H1 (cell line): ENCODE measurements at regions not wholly inside any gene's neighbourhood (a gene's known extent, or its start where the extent isn't known, plus 50 kb on each side); places are given as distances from the start of the nearest gene placed in this dataset.

Experiments used
- CTCF ChIA-PET: fragments of 300-600 bp; sonication (Branson Sonifier 250); formaldehyde crosslinking; loops from one replicate; lab custom pipeline; 2021; ENCODE audit not compliant: partially characterized antibody; lab: Charles Lee
- POLR2A ChIA-PET: fragments of 300-600 bp; sonication (Branson Sonifier 250); formaldehyde crosslinking; loops from one replicate; lab custom pipeline; 2021; ENCODE audit warnings: inconsistent platforms; ENCODE audit not compliant: partially characterized antibody; lab: Charles Lee
- DNase-seq, 2 experiments: peaks; one replicate each; pipeline versions ENCODE4 v3.0.0 to v3.0.0-alpha.2; 2010 to 2022; ENCODE audit warnings: low spot score in 2 of 2, low read depth in 1 of 2, mixed read lengths in 1 of 2
- FAIRE-seq: peaks from 2 replicates; lab custom pipeline; 2011; peaks lifted over from hg19 to GRCh38; lab: Jason Lieb, UNC
- H2AFZ ChIP-seq: 2 replicates; pipeline ENCODE4 v1.8.1; 2012; ENCODE audit warnings: low read length, inconsistent platforms
- H2AK5ac ChIP-seq: 2 replicates; pipeline ENCODE4 v1.6.1; 2013; ENCODE audit warnings: low read depth, low read length
- H2BK120ac ChIP-seq: replicated peaks from 2 replicates; pipeline ENCODE3; 2013; ENCODE audit warnings: low read depth, low read length, inconsistent platforms
- H2BK12ac ChIP-seq: 2 replicates; pipeline ENCODE4 v1.6.1; 2013; ENCODE audit warnings: low read depth, low read length
- H2BK15ac ChIP-seq: 2 replicates; pipeline ENCODE4 v1.6.1; 2013; ENCODE audit warnings: low read length
- H2BK20ac ChIP-seq: 2 replicates; pipeline ENCODE4 v1.6.1; 2013; ENCODE audit warnings: low read length
- H2BK5ac ChIP-seq: 2 replicates; pipeline ENCODE4 v1.6.1; 2013; ENCODE audit warnings: low read depth, low read length
- H3K14ac ChIP-seq: 2 replicates; pipeline ENCODE4 v1.6.1; 2013; ENCODE audit warnings: inconsistent platforms; ENCODE audit not compliant: insufficient read length
- H3K18ac ChIP-seq: 2 replicates; pipeline ENCODE4 v1.6.1; 2013; ENCODE audit warnings: low read length; ENCODE audit errors: extremely low read depth
- H3K23ac ChIP-seq: 2 replicates; pipeline ENCODE4 v1.6.1; 2013; ENCODE audit warnings: inconsistent platforms; ENCODE audit not compliant: insufficient read length
- H3K23me2 ChIP-seq: 2 replicates; pipeline ENCODE4 v1.6.1; 2013; ENCODE audit warnings: low read depth, low read length
- H3K27ac ChIP-seq: 2 replicates; pipeline ENCODE4 v1.6.1; 2011; ENCODE audit warnings: low read depth, low read length, inconsistent platforms
- H3K27me3 ChIP-seq, 4 experiments: replicated peaks in 1 of 4; 1 replicate in 1 of 4; 2 replicates in 3 of 4; pipeline versions ENCODE4 v1.6.1 to v1.8.1; 2011 to 2013; ENCODE audit warnings: low read length in 3 of 4, mild to moderate bottlenecking in 3 of 4, inconsistent platforms in 2 of 4, mixed read lengths in 2 of 4, moderate library complexity in 1 of 4; ENCODE audit not compliant: control insufficient read depth in 3 of 4, insufficient read depth in 3 of 4; ENCODE audit errors: extremely low read depth in 1 of 4
- H3K36me3 ChIP-seq, 4 experiments: 2 replicates each; pipeline versions ENCODE4 v1.6.1 to v1.8.1; 2011 to 2013; ENCODE audit warnings: mild to moderate bottlenecking in 4 of 4, low read length in 3 of 4, moderate library complexity in 2 of 4, control low read depth in 1 of 4, inconsistent platforms in 1 of 4; ENCODE audit not compliant: insufficient read depth in 4 of 4, control insufficient read depth in 2 of 4
- H3K4ac ChIP-seq: replicated peaks from 2 replicates; pipeline ENCODE3; 2013; ENCODE audit warnings: low read length, low read depth, mixed read lengths, inconsistent platforms; ENCODE audit not compliant: insufficient read length
- H3K4me1 ChIP-seq, 4 experiments: replicated peaks in 1 of 4; 1 replicate in 1 of 4; 2 replicates in 3 of 4; pipeline versions ENCODE4 v1.6.1 to v1.8.1; 2011 to 2013; ENCODE audit warnings: low read length in 3 of 4, inconsistent platforms in 2 of 4, mixed read lengths in 1 of 4; ENCODE audit not compliant: insufficient read depth in 4 of 4, control insufficient read depth in 3 of 4
- H3K4me2 ChIP-seq, 2 experiments: 2 replicates each; pipeline versions ENCODE4 v1.6.1 to v1.8.1; 2011 to 2013; ENCODE audit warnings: low read depth in 2 of 2, low read length in 2 of 2, control low read depth in 1 of 2, inconsistent platforms in 1 of 2, mild to moderate bottlenecking in 1 of 2; ENCODE audit not compliant: insufficient read depth in 1 of 2
- H3K4me3 ChIP-seq, 4 experiments: fragments of 200-600, 300-600 bp in 1 of 4; sonication (generic), shearing (Covaris generic), sonication (Bioruptor Twin) in 1 of 4; 2 replicates each; pipeline versions ENCODE4 v1.5.1 to v1.8.1; 2011 to 2016; ENCODE audit warnings: low read length in 4 of 4, low read depth in 3 of 4, control low read depth in 2 of 4, inconsistent platforms in 2 of 4, mild to moderate bottlenecking in 2 of 4, mixed read lengths in 1 of 4, moderate library complexity in 1 of 4; ENCODE audit not compliant: insufficient read depth in 2 of 4; ENCODE audit errors: extremely low read depth in 1 of 4
- H3K56ac ChIP-seq: replicated peaks from 2 replicates; pipeline ENCODE3; 2013; ENCODE audit warnings: low read depth, mild to moderate bottlenecking, mixed read lengths, low read length, inconsistent platforms; ENCODE audit not compliant: insufficient read length
- H3K79me1 ChIP-seq: 2 replicates; pipeline ENCODE4 v1.6.1; 2013; ENCODE audit warnings: low read depth, low read length, control low read depth
- H3K79me2 ChIP-seq, 2 experiments: 2 replicates each; pipeline versions ENCODE4 v1.6.1 to v1.8.1; 2012 to 2013; ENCODE audit warnings: low read length in 2 of 2, mild to moderate bottlenecking in 2 of 2, inconsistent platforms in 1 of 2; ENCODE audit not compliant: insufficient read depth in 2 of 2, control insufficient read depth in 1 of 2
- H3K9ac ChIP-seq, 4 experiments: replicated peaks in 1 of 4; 1 replicate in 1 of 4; 2 replicates in 3 of 4; pipeline versions ENCODE4 v1.6.1 to v1.8.1; 2011 to 2013; ENCODE audit warnings: low read depth in 3 of 4, low read length in 3 of 4, control low read depth in 2 of 4, mild to moderate bottlenecking in 2 of 4, moderate library complexity in 2 of 4, inconsistent platforms in 1 of 4; ENCODE audit errors: extremely low read depth in 1 of 4
- H3K9me3 ChIP-seq, 2 experiments: 2 replicates each; pipeline versions ENCODE4 v1.6.1 to v1.8.1; 2012 to 2013; ENCODE audit warnings: mild to moderate bottlenecking in 2 of 2, moderate library complexity in 2 of 2, control low read depth in 1 of 2, inconsistent platforms in 1 of 2, low read depth in 1 of 2, low read length in 1 of 2, mixed read lengths in 1 of 2; ENCODE audit not compliant: insufficient read depth in 2 of 2
- H4K20me1 ChIP-seq, 2 experiments: replicated peaks in 1 of 2; 2 replicates each; pipeline versions ENCODE3 to v1.8.1; 2011 to 2013; ENCODE audit warnings: inconsistent platforms in 2 of 2, low read length in 2 of 2, mild to moderate bottlenecking in 1 of 2; ENCODE audit not compliant: insufficient read depth in 2 of 2, control insufficient read depth in 1 of 2
- H4K5ac ChIP-seq: 2 replicates; pipeline ENCODE4 v1.6.1; 2013; ENCODE audit warnings: low read length, low read depth, mixed read lengths, inconsistent platforms; ENCODE audit not compliant: insufficient read length
- H4K8ac ChIP-seq: 2 replicates; pipeline ENCODE4 v1.8.0; 2013; ENCODE audit warnings: mild to moderate bottlenecking, moderate library complexity, low read length, inconsistent platforms; ENCODE audit not compliant: insufficient read depth; ENCODE audit errors: extremely low read depth
- H4K91ac ChIP-seq: replicated peaks from 2 replicates; pipeline ENCODE3; 2013; ENCODE audit warnings: low read length, mixed read lengths, inconsistent platforms; ENCODE audit not compliant: insufficient read length
- BACH1 ChIP-seq: IDR thresholded peaks from 2 replicates; pipeline ENCODE4 v1.6.1; 2012; ENCODE audit warnings: low read length, improper control_type of control experiment
- MAFK ChIP-seq: IDR thresholded peaks from 2 replicates; pipeline ENCODE4 v1.6.1; 2012; ENCODE audit warnings: low read depth, mild to moderate bottlenecking, improper control_type of control experiment, low read length
- RFX5 ChIP-seq: IDR thresholded peaks from 2 replicates; pipeline ENCODE4 v1.6.1; 2011; ENCODE audit warnings: low read depth, low read length, improper control_type of control experiment, borderline replicate concordance
- SAP30 ChIP-seq: fragments of 300-600 bp; sonication (generic); IDR thresholded peaks from 2 replicates; pipeline ENCODE4 v1.7.1; 2012; ENCODE audit warnings: low read length, moderate library complexity, mild to moderate bottlenecking, inconsistent platforms; ENCODE audit not compliant: insufficient read depth, insufficient replicate concordance
- SP2 ChIP-seq: IDR thresholded peaks from 2 replicates; pipeline ENCODE4 v1.6.1; 2012; ENCODE audit warnings: mild to moderate bottlenecking, low read length, inconsistent platforms
- TBP ChIP-seq: IDR thresholded peaks from 2 replicates; pipeline ENCODE4 v1.6.1; 2011; ENCODE audit warnings: low read depth, low read length, improper control_type of control experiment
- TEAD4 ChIP-seq: IDR thresholded peaks from 2 replicates; pipeline ENCODE4 v1.6.1; 2012; ENCODE audit warnings: low read depth, low read length, inconsistent platforms, mixed read lengths
- WGBS, 2 experiments: shearing (Covaris generic) in 1 of 2; methylation state at CpG; one replicate each; pipeline versions ENCODE4 v1.1.6 to v1.1.7; 2013 to 2015; ENCODE audit warnings: low lambda C conversion rate in 2 of 2, mixed read lengths in 2 of 2, inconsistent platforms in 1 of 2, low coverage in 1 of 2, missing lambda C conversion rate in 1 of 2; ENCODE audit not compliant: insufficient replicate concordance in 2 of 2, insufficient coverage in 1 of 2, insufficient read length in 1 of 2; ENCODE audit errors: extremely low coverage in 1 of 2, missing lambda C conversion rate in 1 of 2; 5-methylcytosine and 5-hydroxymethylcytosine counted together
- TF ChIP-seq, protein P1 (sequence below): IDR thresholded peaks from 2 replicates; pipeline ENCODE4 v1.6.1; 2011; ENCODE audit warnings: low read length, improper control_type of control experiment

DNA sequence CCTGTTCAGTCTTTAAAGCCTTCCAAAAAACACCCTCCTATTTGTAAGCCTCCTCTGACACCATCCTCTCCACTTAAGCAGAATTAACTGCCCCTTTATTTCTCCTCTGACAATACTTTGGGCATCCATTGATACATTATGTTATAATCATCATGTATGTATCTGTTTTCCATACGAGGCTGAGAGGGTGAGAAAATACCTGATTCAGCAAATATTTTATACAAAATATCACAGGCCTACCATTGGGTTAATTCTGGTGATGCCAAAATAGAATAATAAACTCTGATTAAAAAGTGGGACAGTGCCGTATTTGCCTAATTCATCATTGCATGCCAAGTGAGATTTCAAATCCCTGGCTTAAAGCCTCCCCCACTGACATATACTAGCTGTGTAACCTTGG is 118.2 kb upstream of the ADAMTS9 start:
- H2BK120ac ChIP-seq = no peak overlapping the region
- 92% methylated on average over 2 of the region's 2 CpGs; no CpG with 5 or more reads in 1 of the 2 experiments for WGBS, 2 experiments
- ChIA-PET CTCF (interaction anchor here (1.0 kb wide), 1 partner anchor 218 kb away, joined by 3 read pairs; no protein-coding TSS in a partner anchor), POLR2A (no interaction called here)
- no peak overlapping the region for H3K4ac ChIP-seq
- no peak overlapping the region for H2BK12ac ChIP-seq
- no peak overlapping the region for H3K9ac ChIP-seq
- no peak for DNase-seq
- no peaks in the 10 kb centered on the region for H3K9me3 ChIP-seq
- no peak overlapping the region for H2BK5ac ChIP-seq
- H3K36me3 ChIP-seq = no peaks in the 10 kb centered on the region; a peak in 1 of 8 replicates
- no peak overlapping the region for H3K4me3 ChIP-seq
- H4K5ac ChIP-seq = no peak overlapping the region
- H2BK15ac ChIP-seq = no peak overlapping the region
- no peak overlapping the region for H3K4me2 ChIP-seq
- H4K20me1 ChIP-seq = no peaks in the 10 kb centered on the region
- no peak overlapping the region for H2BK20ac ChIP-seq
- no peak overlapping the region for H4K91ac ChIP-seq
- H3K18ac ChIP-seq = no peak overlapping the region
- H2AFZ ChIP-seq = no peak overlapping the region
- TF ChIP-seq TBP (no peak), MAFK (peak; percentile 67; the same call in 1 of the 2 replicates), SAP30 (no peak), RFX5 (no peak), SP2 (no peak), BACH1 (no peak), TEAD4 (no peak)
- TF ChIP-seq, protein P1, sequence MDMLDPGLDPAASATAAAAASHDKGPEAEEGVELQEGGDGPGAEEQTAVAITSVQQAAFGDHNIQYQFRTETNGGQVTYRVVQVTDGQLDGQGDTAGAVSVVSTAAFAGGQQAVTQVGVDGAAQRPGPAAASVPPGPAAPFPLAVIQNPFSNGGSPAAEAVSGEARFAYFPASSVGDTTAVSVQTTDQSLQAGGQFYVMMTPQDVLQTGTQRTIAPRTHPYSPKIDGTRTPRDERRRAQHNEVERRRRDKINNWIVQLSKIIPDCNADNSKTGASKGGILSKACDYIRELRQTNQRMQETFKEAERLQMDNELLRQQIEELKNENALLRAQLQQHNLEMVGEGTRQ = no peak
- TF ChIP-seq, all 59 proteins: peak for 1
- peaks cover 0 to 2% (median 0%) of the 10 kb centered on the region in 4 experiments; a peak in 2 of 7 replicates for H3K27me3 ChIP-seq
- H3K79me1 ChIP-seq = no peaks in the 10 kb centered on the region
- H3K56ac ChIP-seq = no peak overlapping the region
- no peaks in the 10 kb centered on the region for H3K79me2 ChIP-seq
- H4K8ac ChIP-seq = no peak overlapping the region
- no peaks in the 10 kb centered on the region for H3K4me1 ChIP-seq
- no peak overlapping the region for H3K14ac ChIP-seq
- no peaks in the 10 kb centered on the region for H3K23me2 ChIP-seq
- no peak overlapping the region for H3K27ac ChIP-seq
- FAIRE-seq = no peak
- no peak overlapping the region for H2AK5ac ChIP-seq
- H3K23ac ChIP-seq = no peak overlapping the region
